ENCODE measurements at regions not wholly inside any gene's neighbourhood (a gene's known extent, or its start where the extent isn't known, plus 50 kb on each side); places are given as distances from the start of the nearest gene placed in this dataset.

DNA sequence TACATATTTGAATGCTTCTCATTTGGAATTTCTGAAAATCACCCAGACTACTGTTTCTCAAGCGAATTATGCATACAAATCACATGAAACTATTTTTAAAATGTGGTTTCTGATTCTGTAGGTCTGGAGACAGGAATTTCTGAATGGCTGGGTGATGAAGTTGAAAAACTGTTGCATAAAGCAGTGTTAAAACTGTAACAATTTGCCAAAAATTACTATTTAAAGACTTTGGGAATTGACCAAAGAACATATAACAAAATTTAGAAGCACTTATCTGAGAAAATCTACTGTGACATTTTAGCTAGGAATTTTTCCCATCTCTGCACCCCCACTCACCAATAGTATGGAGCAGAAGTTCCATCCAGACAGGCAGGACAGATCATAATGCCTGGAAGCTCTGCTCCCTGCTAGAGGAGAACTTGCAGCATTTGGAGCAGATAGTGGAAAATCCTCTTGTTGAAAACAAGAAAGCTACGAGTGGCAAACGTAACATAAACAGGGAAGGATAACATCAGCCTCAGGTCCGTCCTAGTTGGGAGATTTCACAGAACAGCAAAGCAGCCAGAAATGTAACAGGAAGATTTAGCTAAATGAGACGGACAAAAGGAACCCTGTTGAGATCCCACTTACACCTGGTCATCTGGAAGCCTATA lies 132.3 kb upstream of the MCTP2 start:
- DNase-seq: no peak
- no peaks in the 10 kb centered on the region for H3K9me3 ChIP-seq
- TF ChIP-seq POLR2A (IDR thresholded peaks at IDR 0.05) (no peak), CTCF (IDR thresholded peaks at IDR 0.05) (no peak)
- 60 to 72% methylated on average over 5 of the region's 5 CpGs for WGBS, 2 donors
- intact Hi-C loops (cut with DNase I): no loop called here
- no peaks in the 10 kb centered on the region for H3K4me1 ChIP-seq
- no peak overlapping the region for H3K4me3 ChIP-seq
- H3K36me3 ChIP-seq: no peaks in the 10 kb centered on the region
- no peaks in the 10 kb centered on the region for H3K27me3 ChIP-seq
- no peak overlapping the region for H3K27ac ChIP-seq

DNA sequence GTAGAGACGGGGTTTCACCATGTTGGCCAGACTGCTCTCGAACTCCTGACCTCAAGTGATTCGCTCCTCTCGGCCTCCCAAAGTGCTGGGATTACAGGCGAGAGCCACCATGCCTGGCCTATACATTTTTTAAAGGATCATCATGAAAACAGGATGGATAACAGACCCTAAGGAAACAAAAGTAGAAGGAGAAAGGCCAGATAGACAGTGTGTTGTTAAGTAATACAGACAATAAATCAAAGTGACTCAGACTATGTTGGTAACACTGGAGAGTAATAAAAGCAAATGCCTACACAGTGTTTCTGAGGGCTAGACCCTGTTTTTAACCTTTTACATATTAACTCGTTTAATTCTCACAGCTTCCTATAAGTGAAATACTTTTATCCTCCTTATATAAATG lies 133.8 kb upstream of the MCTP2 start:
- no peak for TF ChIP-seq POLR2A (IDR thresholded peaks at IDR 0.05)
- TF ChIP-seq CTCF (IDR thresholded peaks at IDR 0.05): no peak
- WGBS, 2 donors: 62 to 79% methylated on average over 2 to 6 of the region's 6 CpGs
- Histone ChIP-seq H3K9me3 (no peaks in the 10 kb centered on the region), H3K27ac (no peak overlapping the region), H3K27me3 (no peaks in the 10 kb centered on the region), H3K4me1 (no peaks in the 10 kb centered on the region), H3K4me3 (no peak overlapping the region), H3K36me3 (no peaks in the 10 kb centered on the region)
- intact Hi-C loops (cut with DNase I): no loop called here
- no peak for DNase-seq

DNA sequence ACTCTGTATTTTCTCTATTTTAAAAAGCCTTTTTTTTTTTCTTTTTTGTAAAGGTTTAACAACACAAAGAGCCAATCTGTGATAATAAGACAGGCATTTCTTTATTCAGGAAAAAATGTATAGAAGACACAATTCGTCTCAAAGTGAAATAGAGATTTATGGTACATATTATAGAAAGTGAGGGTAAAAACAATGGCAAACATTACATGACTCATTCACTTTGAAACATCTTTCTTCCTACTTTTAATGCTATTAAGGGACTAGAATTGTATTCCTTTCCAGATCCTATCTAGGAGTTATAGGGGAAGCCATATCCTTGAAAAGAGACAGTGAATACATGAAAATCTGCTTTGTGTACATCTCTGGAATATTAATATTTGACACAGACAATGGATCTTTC lies 137.1 kb upstream of the MCTP2 start:
- Histone ChIP-seq H3K27me3 (no peaks in the 10 kb centered on the region), H3K36me3 (no peaks in the 10 kb centered on the region), H3K4me3 (no peak overlapping the region), H3K9me3 (no peaks in the 10 kb centered on the region), H3K27ac (no peak overlapping the region), H3K4me1 (no peaks in the 10 kb centered on the region)
- 52 to 53% methylated on average over 1 of the region's 1 CpG for WGBS, 2 donors
- no peak for TF ChIP-seq POLR2A (IDR thresholded peaks at IDR 0.05)
- no peak for TF ChIP-seq CTCF (IDR thresholded peaks at IDR 0.05)
- intact Hi-C loops (cut with DNase I): no loop called here
- no peak for DNase-seq

DNA sequence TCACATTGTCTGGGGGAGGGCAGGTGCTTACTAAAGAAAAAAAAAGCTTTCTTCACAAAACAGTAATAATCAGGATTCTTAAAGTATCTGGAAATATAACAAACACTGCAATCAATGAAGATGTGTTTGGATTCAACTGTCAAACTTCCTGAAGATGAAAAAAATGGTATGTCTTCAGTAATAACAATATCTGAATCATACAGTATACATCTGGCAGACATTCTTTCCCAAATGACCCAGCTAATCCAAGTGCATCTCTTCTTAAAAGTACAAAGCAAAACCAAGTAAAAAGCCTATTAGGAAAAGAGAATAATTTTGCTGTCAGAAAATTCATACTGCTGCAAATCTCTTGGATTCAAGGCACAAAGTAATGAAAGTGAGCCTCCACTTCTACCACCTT lies 145.0 kb upstream of the MCTP2 start:
- Histone ChIP-seq H3K27me3 (no peaks in the 10 kb centered on the region), H3K27ac (no peak overlapping the region), H3K36me3 (no peaks in the 10 kb centered on the region), H3K9me3 (no peaks in the 10 kb centered on the region), H3K4me3 (no peak overlapping the region), H3K4me1 (peaks cover 11 to 56% (median 27%) of the 10 kb centered on the region in 3 donors)
- no peak for DNase-seq
- TF ChIP-seq POLR2A (IDR thresholded peaks at IDR 0.05) (no peak), CTCF (IDR thresholded peaks at IDR 0.05) (no peak)
- intact Hi-C loops (cut with DNase I): no loop called here

DNA sequence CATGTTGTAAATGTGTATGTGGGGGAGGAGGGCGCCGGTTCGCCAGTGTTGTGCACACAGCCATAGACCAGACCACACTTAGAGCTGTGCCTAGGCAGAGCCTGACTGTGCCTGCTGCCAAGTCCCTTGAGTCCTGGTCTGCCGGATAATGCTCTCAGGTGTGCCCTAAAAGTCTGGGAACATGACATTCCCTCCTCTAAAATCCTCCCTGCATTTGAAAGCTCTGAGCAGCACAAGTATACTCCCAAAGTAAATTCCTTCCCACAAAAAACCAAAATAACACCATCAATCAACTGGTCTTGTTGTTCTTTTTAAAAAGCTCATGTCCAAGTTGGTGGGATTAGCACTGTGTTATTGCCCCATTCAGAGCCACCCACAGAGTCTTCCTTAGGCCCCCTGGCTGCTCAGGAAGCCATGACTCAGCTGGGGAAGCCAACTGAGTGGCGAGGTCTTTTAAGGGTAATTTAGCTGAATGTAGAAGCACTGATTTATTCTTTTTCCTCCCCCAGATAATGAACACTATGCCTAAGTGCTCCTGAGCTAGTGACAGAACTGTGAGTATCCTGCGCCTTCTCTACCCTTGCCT lies 147.8 kb upstream of the MCTP2 start:
- 65 to 67% methylated on average over 6 of the region's 6 CpGs for WGBS, 2 donors
- peak overlapping the region; percentile 30 to 66 (median 60) for H3K27ac ChIP-seq

More for the DNA sequence above, 147.8 kb upstream of the MCTP2 start:
- TF ChIP-seq POLR2A (IDR thresholded peaks at IDR 0.05) (no peak), CTCF (IDR thresholded peaks at IDR 0.05) (peak in 1 of 6 experiments; percentile 12)
- Histone ChIP-seq H3K9me3 (no peaks in the 10 kb centered on the region), H3K27me3 (no peaks in the 10 kb centered on the region), H3K4me1 (peaks cover 22 to 77% (median 49%) of the 10 kb centered on the region in 3 donors), H3K36me3 (no peaks in the 10 kb centered on the region), H3K4me3 (no peak overlapping the region)
- DNase-seq: no peak
- intact Hi-C loops (cut with DNase I): no loop called here
